Endothelial cell of umbilical vein (primary cell): ENCODE measurements at regions not wholly inside any gene's neighbourhood (a gene's known extent, or its start where the extent isn't known, plus 50 kb on each side); places are given as distances from the start of the nearest gene placed in this dataset.

Experiments
- BruUV-seq: library from RNA; stranded (reverse); fragments of 400-500 nt; replicated peaks from 2 replicates; lab custom pipeline; 2021; lab: Mats Ljungman, UMichigan
- CTCF ChIA-PET: fragments of 300-600, 350-600 bp; sonication (Branson Sonifier 250); formaldehyde crosslinking; loops from one replicate; lab custom pipeline; 2021; ENCODE audit warnings: antibody characterized with exemption, inconsistent platforms; lab: Charles Lee
- POLR2A ChIA-PET: fragments of 300-600, 350-600 bp; sonication (Branson Sonifier 250); formaldehyde crosslinking; loops from one replicate; lab custom pipeline; 2021; ENCODE audit warnings: antibody characterized with exemption, inconsistent platforms; lab: Charles Lee
- DNase-seq: peaks from one replicate; pipeline ENCODE4 v3.0.0-alpha.2; 2011; ENCODE audit warnings: low read depth, low spot score
- FAIRE-seq: peaks from 2 replicates; lab custom pipeline; 2011; peaks lifted over from hg19 to GRCh38; lab: Jason Lieb, UNC
- H2AFZ ChIP-seq: 2 replicates; pipeline ENCODE4 v1.6.0; 2012; ENCODE audit warnings: low read depth, low read length, control low read depth, inconsistent platforms
- H3K27ac ChIP-seq: 2 replicates; pipeline ENCODE4 v1.5.1; 2011; ENCODE audit warnings: low read depth, mild to moderate bottlenecking, control low read depth, low read length, moderate library complexity; ENCODE audit not compliant: insufficient read depth
- H3K27me3 ChIP-seq, 2 experiments: 2 replicates each; pipeline versions ENCODE4 v1.6.0 to v1.6.1; 2011; ENCODE audit warnings: low read length in 2 of 2, mixed read lengths in 1 of 2; ENCODE audit not compliant: control insufficient read depth in 2 of 2, insufficient read depth in 2 of 2
- H3K36me3 ChIP-seq, 2 experiments: 2 replicates in 1 of 2; 3 replicates in 1 of 2; pipeline ENCODE4 v1.5.1; 2011; ENCODE audit warnings: low read length in 2 of 2, mild to moderate bottlenecking in 1 of 2, moderate library complexity in 1 of 2; ENCODE audit not compliant: control insufficient read depth in 2 of 2, insufficient read depth in 2 of 2; ENCODE audit errors: extremely low read depth in 1 of 2
- H3K4me1 ChIP-seq: 3 replicates; pipeline ENCODE4 v1.5.1; 2011; ENCODE audit warnings: mild to moderate bottlenecking, low read length; ENCODE audit not compliant: control insufficient read depth, insufficient read depth; ENCODE audit errors: extremely low read depth
- H3K4me2 ChIP-seq: 2 replicates; pipeline ENCODE4 v1.6.1; 2011; ENCODE audit warnings: low read length, control low read depth, mixed read lengths; ENCODE audit not compliant: insufficient read depth
- H3K4me3 ChIP-seq, 3 experiments: fragments of 200-600 bp in 1 of 3; sonication (generic), shearing (Covaris generic) in 1 of 3; replicated peaks in 1 of 3; 2 replicates each; pipeline ENCODE4 v1.5.1; 2011 to 2016; ENCODE audit warnings: control low read depth in 3 of 3, low read length in 3 of 3, mild to moderate bottlenecking in 2 of 3, inconsistent platforms in 1 of 3, low read depth in 1 of 3, moderate library complexity in 1 of 3; ENCODE audit not compliant: insufficient read depth in 1 of 3
- H3K79me2 ChIP-seq: 2 replicates; pipeline ENCODE4 v1.6.0; 2012; ENCODE audit warnings: low read length, inconsistent platforms; ENCODE audit not compliant: control insufficient read depth, insufficient read depth
- H3K9ac ChIP-seq: replicated peaks from 2 replicates; pipeline ENCODE3; 2011; ENCODE audit warnings: low read length, control low read depth; ENCODE audit not compliant: insufficient read depth; ENCODE audit errors: extremely low read depth
- H3K9me1 ChIP-seq: replicated peaks from 3 replicates; pipeline ENCODE4 v1.6.0; 2011; ENCODE audit warnings: mild to moderate bottlenecking, low read length; ENCODE audit not compliant: control insufficient read depth, insufficient read depth; ENCODE audit errors: extremely low read depth
- H3K9me3 ChIP-seq: replicated peaks from 2 replicates; pipeline ENCODE4 v1.5.1; 2012; ENCODE audit warnings: low read length, inconsistent platforms; ENCODE audit not compliant: control insufficient read depth, insufficient read depth
- H4K20me1 ChIP-seq: replicated peaks from 2 replicates; pipeline ENCODE3; 2011; ENCODE audit warnings: mild to moderate bottlenecking, low read length; ENCODE audit not compliant: control insufficient read depth, insufficient read depth; ENCODE audit errors: extremely low read depth
- EZH2 ChIP-seq: IDR thresholded peaks from 2 replicates; pipeline ENCODE4 v1.6.1; 2012; ENCODE audit warnings: borderline replicate concordance, low read depth, mild to moderate bottlenecking, moderate library complexity, low read length, inconsistent platforms; ENCODE audit not compliant: severe bottlenecking
- FOS ChIP-seq: IDR thresholded peaks from 2 replicates; pipeline ENCODE4 v1.6.1; 2011; ENCODE audit warnings: mild to moderate bottlenecking, low read length, moderate library complexity, borderline replicate concordance; ENCODE audit not compliant: insufficient read depth
- GATA2 ChIP-seq: IDR thresholded peaks from 2 replicates; pipeline ENCODE4 v1.7.0; 2011; ENCODE audit warnings: low read depth, mild to moderate bottlenecking, moderate library complexity, mixed read lengths, low read length; ENCODE audit not compliant: insufficient read length, insufficient read depth
- JUN ChIP-seq: IDR thresholded peaks from 2 replicates; pipeline ENCODE4 v1.6.1; 2011; ENCODE audit warnings: borderline replicate concordance, low read depth; ENCODE audit not compliant: insufficient read length, insufficient read depth
- MYC ChIP-seq: IDR thresholded peaks from one replicate; pipeline ENCODE4 v1.6.1; 2011; ENCODE audit warnings: mild to moderate bottlenecking, low read depth, low read length
- POLR2A ChIP-seq: IDR thresholded peaks from 2 replicates; pipeline ENCODE4 v1.6.1; 2012; ENCODE audit warnings: low read depth, mild to moderate bottlenecking, control low read depth, low read length
- POLR2AphosphoS5 ChIP-seq: IDR thresholded peaks from 2 replicates; pipeline ENCODE4 v1.6.1; 2012; ENCODE audit warnings: low read depth, mild to moderate bottlenecking, control low read depth, low read length, moderate library complexity; ENCODE audit not compliant: insufficient read depth
- dilution Hi-C: fragments of 300-500 bp; cut with MboI; formaldehyde crosslinking; loops from one replicate; pipeline ENCODE4 v1.15.0; 2019; ENCODE audit warnings: low sequenced_read_pairs; ENCODE audit not compliant: extremely low pct_ligation_motif_present
- intact Hi-C: fragments of 100-400 bp; cut with micrococcal nuclease; formaldehyde crosslinking; loops from one replicate; pipeline ENCODE4 v1.10.0; 2022
- TF ChIP-seq, protein P1 (sequence below), 2 donors: IDR thresholded peaks; 1 replicate in 1 of 2; 2 replicates in 1 of 2; pipeline ENCODE4 v1.5.1; 2011; ENCODE audit warnings: low read length in 2 of 2, mild to moderate bottlenecking in 2 of 2, moderate library complexity in 2 of 2, control low read depth in 1 of 2, inconsistent platforms in 1 of 2, low read depth in 1 of 2; ENCODE audit not compliant: insufficient read depth in 1 of 2; ENCODE audit errors: extremely low read depth in 1 of 2
- TF ChIP-seq, protein P2 (sequence below): IDR thresholded peaks from 2 replicates; pipeline ENCODE4 v1.6.1; 2011; ENCODE audit not compliant: insufficient read depth, insufficient read length

DNA sequence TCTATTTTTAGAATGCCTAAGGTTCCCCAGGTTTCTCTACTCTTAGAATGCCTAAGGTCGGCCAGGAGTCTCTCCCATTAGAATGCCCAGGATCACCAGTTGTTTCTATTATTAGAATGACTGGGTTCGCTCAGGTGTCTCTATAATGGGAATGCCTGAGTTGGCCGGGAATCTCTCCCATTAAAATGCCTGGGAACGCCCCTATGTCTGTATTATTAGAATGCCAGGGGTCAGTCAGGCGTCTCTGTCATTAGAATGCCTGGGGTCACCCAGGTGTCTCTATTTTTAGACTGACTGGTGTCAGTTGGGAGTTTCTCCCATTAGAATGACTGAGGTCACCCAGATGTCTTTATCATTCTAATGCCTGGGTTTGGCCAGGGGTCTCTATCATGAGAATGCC, 2252.5 kb downstream of the TP53TG3F start:
- Histone ChIP-seq H3K9ac (no peak overlapping the region), H3K4me3 (no peak overlapping the region), H2AFZ (no peak overlapping the region), H3K4me1 (no peaks in the 10 kb centered on the region), H3K79me2 (no peaks in the 10 kb centered on the region), H3K27ac (no peak overlapping the region), H3K27me3 (no peaks in the 10 kb centered on the region), H4K20me1 (no peaks in the 10 kb centered on the region), H3K4me2 (no peak overlapping the region), H3K36me3 (no peaks in the 10 kb centered on the region), H3K9me1 (no peaks in the 10 kb centered on the region), H3K9me3 (no peaks in the 10 kb centered on the region)
- FAIRE-seq (no peak), DNase-seq (no peak)
- ChIA-PET POLR2A (no interaction called here), CTCF (no interaction called here)
- TF ChIP-seq FOS: no peak
- no peak for TF ChIP-seq JUN
- TF ChIP-seq, protein P1, sequence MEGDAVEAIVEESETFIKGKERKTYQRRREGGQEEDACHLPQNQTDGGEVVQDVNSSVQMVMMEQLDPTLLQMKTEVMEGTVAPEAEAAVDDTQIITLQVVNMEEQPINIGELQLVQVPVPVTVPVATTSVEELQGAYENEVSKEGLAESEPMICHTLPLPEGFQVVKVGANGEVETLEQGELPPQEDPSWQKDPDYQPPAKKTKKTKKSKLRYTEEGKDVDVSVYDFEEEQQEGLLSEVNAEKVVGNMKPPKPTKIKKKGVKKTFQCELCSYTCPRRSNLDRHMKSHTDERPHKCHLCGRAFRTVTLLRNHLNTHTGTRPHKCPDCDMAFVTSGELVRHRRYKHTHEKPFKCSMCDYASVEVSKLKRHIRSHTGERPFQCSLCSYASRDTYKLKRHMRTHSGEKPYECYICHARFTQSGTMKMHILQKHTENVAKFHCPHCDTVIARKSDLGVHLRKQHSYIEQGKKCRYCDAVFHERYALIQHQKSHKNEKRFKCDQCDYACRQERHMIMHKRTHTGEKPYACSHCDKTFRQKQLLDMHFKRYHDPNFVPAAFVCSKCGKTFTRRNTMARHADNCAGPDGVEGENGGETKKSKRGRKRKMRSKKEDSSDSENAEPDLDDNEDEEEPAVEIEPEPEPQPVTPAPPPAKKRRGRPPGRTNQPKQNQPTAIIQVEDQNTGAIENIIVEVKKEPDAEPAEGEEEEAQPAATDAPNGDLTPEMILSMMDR (IDR thresholded peaks at IDR 0.05; ENCODE audit: extremely low read depth in 1 of 2, insufficient read depth in 1 of 2, low read depth in 1 of 2, low read length in 2 of 2): no peak
- TF ChIP-seq MYC: no peak
- TF ChIP-seq GATA2: no peak
- TF ChIP-seq EZH2: no peak
- no peak for TF ChIP-seq POLR2A
- TF ChIP-seq, protein P2, sequence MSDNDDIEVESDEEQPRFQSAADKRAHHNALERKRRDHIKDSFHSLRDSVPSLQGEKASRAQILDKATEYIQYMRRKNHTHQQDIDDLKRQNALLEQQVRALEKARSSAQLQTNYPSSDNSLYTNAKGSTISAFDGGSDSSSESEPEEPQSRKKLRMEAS: no peak
- TF ChIP-seq POLR2AphosphoS5: no peak
- BruUV-seq: no TSS peak
- intact Hi-C loops: no loop called here
- dilution Hi-C loops: no loop called here
